HG02588 (cell line): ENCODE measurements at regions not wholly inside any gene's neighbourhood (a gene's known extent, or its start where the extent isn't known, plus 50 kb on each side); places are given as distances from the start of the nearest gene placed in this dataset.
A peak's percentile ranks its signal among the peaks of the same experiment; 100 is the strongest.

Experiments used
- ATAC-seq: cut with Tn5 transposase; IDR thresholded peaks from one replicate; pipeline ENCODE4 v1.9.1; 2021; ENCODE audit warnings: mild to moderate bottlenecking, moderate library complexity; ENCODE audit not compliant: unreplicated experiment

DNA sequence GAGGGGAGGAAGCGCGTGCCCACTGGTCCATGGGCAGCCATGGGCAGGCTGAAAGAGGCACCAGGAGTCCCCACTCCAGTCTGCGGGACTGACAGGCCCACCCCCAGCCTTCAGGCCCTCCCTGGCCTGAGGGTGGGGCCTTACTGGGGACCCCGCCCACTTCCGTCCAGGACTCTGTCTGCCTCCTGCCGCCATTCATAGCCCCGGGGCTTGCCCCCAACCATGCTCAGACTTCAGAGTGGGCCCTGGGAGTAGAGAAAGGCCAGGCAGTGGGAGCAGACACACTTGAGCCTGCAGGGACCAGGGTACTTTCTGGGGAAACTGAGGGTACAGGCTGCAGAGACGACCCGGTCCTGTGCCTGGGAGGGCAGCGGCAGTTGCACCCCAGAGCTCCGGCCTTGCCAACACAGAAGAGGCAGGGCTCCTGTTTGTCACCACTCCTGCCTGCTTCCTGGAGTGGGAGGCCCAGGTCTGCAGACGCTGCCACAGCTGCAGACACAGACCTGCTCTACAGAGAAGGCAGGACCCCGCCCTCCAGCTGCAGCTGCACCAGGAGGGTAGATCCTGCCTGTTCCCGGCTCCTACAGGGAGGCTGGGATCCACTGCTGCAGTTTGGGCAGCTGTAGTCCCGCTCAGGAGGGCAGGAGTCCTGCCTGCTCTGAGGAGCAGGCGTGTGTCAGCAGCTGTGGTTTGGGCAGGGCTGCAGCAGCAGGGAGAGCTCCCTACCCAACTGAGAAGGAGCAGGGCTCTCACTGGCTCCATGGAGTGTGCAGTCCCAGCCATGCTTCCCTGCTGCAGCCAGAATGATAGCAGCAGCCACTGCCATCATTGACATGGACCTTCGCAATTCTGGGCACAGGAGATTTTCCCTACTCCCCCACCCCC is 387.9 kb upstream of the ANO3 start:
- ATAC-seq, result no peak

- no peak for ATAC-seq
Observed at GRCh38 chr11:25949918-25950317, 382.0 kb upstream of the ANO3 start.

- no peak for ATAC-seq
Observed at GRCh38 chr11:25953006-25953405, 378.9 kb upstream of the ANO3 start.

DNA sequence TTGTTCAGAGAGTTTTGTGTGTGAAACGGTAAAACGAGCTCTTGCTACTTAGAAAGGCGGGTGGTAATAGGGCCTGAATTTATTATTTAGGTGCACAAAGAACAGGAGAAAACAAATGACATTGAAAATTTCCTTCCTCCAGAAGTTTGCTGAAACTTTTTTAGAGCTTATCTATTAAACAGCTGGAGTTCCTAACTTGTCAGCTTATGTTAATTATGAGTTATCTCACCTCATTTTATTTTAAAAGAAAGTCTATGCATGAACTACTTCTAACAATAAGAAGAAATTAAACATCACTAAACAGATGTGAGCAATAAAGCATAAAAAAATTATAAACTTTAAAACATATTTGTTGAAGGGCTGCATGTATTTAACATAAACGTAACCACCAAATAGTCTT is 373.9 kb upstream of the ANO3 start:
- ATAC-seq, result no peak

- no peak for ATAC-seq
Observed at GRCh38 chr11:25961539-25961938, 370.4 kb upstream of the ANO3 start.

- ATAC-seq, result no peak
Observed at GRCh38 chr11:25970726-25971508, 361.0 kb upstream of the ANO3 start.

GRCh38 chr11:25980091-25980490 is 351.8 kb upstream of the ANO3 start:
- ATAC-seq, result no peak

DNA sequence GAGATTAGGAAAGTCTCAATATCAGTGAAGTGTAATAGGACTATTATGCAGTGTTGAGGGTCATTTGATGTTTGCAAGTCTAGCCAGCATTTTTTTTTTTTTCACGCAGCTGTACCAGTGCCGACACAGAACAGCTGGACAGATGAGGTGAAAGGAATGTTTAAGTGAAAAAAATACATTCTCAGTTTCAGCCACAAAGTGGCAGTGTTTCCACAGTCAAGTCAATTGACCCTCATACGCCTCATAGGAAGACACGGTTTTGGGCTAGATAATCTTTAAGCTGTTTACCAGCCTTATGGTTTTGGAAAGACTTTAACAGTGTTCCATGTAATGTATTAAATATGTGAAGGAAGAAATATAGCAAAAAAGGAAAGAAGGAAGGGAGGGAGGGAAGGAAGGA is 349.9 kb upstream of the ANO3 start:
- ATAC-seq, result peak; percentile 97

GRCh38 chr11:25983280-25983679 is 348.6 kb upstream of the ANO3 start:
- no peak for ATAC-seq

GRCh38 chr11:25988178-25988577 is 343.8 kb upstream of the ANO3 start:
- ATAC-seq, result no peak

DNA sequence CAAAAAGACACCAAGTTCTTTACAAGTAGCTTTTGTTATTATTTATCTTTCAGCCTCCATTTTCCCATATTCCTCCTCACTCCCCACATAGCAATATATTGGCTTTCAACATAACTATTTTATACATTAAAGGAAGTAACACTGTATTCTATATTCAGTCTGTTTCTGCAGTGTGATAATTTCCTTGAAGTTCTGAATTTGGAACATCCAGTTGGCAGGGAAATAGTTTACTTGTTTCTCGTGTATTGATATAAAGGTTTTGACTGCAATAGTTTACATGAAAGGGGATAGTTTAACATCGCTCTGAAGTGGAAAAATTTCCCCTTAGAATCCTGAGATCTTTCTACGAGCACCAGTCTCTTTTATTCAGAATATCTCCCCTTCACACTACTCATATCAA is 341.5 kb upstream of the ANO3 start:
- no peak for ATAC-seq

- ATAC-seq, result no peak
Observed at GRCh38 chr11:25991476-25991875, 340.5 kb upstream of the ANO3 start.

- ATAC-seq, result no peak
Observed at GRCh38 chr11:25992294-25992693, 339.6 kb upstream of the ANO3 start.

DNA sequence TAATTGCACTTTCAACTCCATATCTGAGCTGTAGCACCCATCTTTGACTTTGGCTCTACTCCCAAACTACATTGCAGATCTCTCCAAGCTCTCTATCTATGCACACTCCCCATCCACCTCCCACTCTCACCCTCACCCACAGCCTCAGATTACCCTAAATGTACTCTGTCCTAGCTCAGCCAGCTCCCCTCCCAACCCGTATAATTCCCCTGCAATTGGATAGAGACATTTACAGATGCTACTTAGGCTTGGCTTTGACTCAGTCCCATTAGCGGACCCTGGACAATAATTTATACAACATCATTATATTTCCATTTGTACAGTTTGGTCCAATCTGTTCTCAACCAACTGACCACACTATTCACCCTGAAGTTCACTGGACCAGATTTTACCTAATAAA is 338.9 kb upstream of the ANO3 start:
- no peak for ATAC-seq

GRCh38 chr11:26011474-26011873 is 320.5 kb upstream of the ANO3 start:
- no peak for ATAC-seq

DNA sequence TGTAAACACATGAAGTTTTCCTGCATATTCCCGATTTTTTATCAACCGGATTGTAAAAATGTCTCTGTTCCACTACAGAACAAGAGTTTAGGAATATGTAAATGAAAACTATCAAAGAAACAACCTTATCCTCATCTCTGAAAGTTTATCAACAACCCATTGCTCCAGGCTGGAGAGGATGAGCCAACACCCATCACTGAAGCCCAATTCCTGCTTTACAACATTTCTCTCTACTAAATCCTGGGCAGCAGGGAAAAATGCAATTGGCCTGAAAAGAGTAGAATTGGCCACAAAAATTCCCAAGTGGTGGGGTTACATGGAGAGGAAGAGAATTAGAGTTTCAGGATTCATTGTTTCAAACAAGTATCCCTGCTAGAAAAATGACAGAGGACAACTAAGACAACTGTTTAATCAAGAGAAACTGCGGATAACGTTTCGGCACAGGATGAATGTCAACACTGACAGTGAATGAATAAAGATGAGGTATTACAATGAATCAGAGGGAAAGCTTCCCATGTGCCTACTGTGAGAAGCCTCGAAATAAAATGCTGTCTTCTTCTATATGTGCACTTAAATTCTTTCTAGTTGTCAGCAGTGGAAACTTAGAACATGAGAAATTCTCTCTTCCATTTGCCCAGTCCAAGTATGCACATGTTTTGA is 317.3 kb upstream of the ANO3 start:
- ATAC-seq, result no peak

- no peak for ATAC-seq
Observed at GRCh38 chr11:26017322-26017860, 314.5 kb upstream of the ANO3 start.

DNA sequence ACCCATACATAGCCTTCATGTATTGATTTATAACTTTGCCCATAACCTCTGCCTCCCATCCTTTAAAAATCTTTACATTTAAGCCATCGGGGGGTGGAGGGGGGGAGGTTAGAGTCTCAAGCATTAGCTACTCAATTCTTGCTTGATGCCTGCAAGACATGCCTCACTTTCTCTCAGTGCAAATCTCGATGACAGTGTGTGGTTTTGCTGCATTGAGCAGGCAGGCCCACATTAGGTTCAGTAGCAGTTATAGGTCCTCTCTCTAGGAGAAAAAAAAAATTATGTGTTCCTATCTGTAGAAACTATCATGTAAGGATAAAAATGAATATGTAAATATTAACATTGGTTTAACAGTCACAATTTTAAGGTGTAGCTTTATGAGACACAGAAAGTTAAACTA is 314.0 kb upstream of the ANO3 start:
- ATAC-seq, result no peak

DNA sequence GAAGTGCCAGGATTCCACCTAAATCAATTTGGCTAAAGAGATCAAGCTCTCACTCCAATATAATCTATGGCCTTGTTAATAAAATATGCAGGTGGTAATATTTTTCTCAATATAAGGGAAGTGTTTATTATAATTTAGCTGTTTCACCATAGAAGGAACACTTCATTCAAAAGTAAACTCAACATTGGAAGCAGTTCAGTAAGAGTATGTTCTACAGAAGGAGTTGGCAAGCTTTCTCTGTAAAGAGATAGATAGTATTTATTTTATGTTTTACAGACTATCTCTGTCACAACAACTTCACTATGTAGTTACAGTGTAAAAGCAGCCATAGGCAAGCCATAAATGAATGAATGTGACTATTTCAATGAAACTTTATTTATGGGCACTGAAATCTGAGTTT is 313.6 kb upstream of the ANO3 start:
- no peak for ATAC-seq

- no peak for ATAC-seq
Observed at GRCh38 chr11:26019386-26019785, 312.5 kb upstream of the ANO3 start.

- ATAC-seq, result no peak
Observed at GRCh38 chr11:26021017-26021416, 310.9 kb upstream of the ANO3 start.
